ENCODE measurements at regions not wholly inside any gene's neighbourhood (a gene's known extent, or its start where the extent isn't known, plus 50 kb on each side); places are given as distances from the start of the nearest gene placed in this dataset.

GRCh38 chr3:105235221-105235620 is 131.5 kb upstream of the ALCAM start:
- no peak for TF ChIP-seq CTCF (IDR thresholded peaks at IDR 0.05; ENCODE audit: low read depth, low read length, missing control alignments)
- DNase-seq (ENCODE audit: extremely low read depth, low read depth), result no peak
- no peak overlapping the region for H3K4me3 ChIP-seq (replicated peaks; ENCODE audit: low read depth, low read length)

GRCh38 chr3:105235785-105236184 is 130.9 kb upstream of the ALCAM start:
- no peak for DNase-seq (ENCODE audit: extremely low read depth, low read depth)
- TF ChIP-seq CTCF (IDR thresholded peaks at IDR 0.05; ENCODE audit: low read depth, low read length, missing control alignments), result no peak
- no peak overlapping the region for H3K4me3 ChIP-seq (replicated peaks; ENCODE audit: low read depth, low read length)

GRCh38 chr3:105238367-105238766 is 128.3 kb upstream of the ALCAM start:
- no peak overlapping the region for H3K4me3 ChIP-seq (replicated peaks; ENCODE audit: low read depth, low read length)
- TF ChIP-seq CTCF (IDR thresholded peaks at IDR 0.05; ENCODE audit: low read depth, low read length, missing control alignments), result no peak
- no peak for DNase-seq (ENCODE audit: extremely low read depth, low read depth)

- H3K4me3 ChIP-seq (replicated peaks; ENCODE audit: low read depth, low read length), result no peak overlapping the region
- no peak for DNase-seq (ENCODE audit: extremely low read depth, low read depth)
- TF ChIP-seq CTCF (IDR thresholded peaks at IDR 0.05; ENCODE audit: low read depth, low read length, missing control alignments), result no peak
These were observed 123.6 kb upstream of the ALCAM start for GRCh38 chr3:105243076-105243475.

- no peak overlapping the region for H3K4me3 ChIP-seq (replicated peaks; ENCODE audit: low read depth, low read length)
- no peak for DNase-seq (ENCODE audit: extremely low read depth, low read depth)
- no peak for TF ChIP-seq CTCF (IDR thresholded peaks at IDR 0.05; ENCODE audit: low read depth, low read length, missing control alignments)
These were observed 120.2 kb upstream of the ALCAM start for GRCh38 chr3:105246536-105246935.

- H3K4me3 ChIP-seq (replicated peaks; ENCODE audit: low read depth, low read length), result no peak overlapping the region
- TF ChIP-seq CTCF (IDR thresholded peaks at IDR 0.05; ENCODE audit: low read depth, low read length, missing control alignments), result no peak
- DNase-seq (ENCODE audit: extremely low read depth, low read depth), result no peak
These were observed 113.5 kb upstream of the ALCAM start for GRCh38 chr3:105253225-105253624.

GRCh38 chr3:105254154-105254553 is 112.6 kb upstream of the ALCAM start:
- DNase-seq (ENCODE audit: extremely low read depth, low read depth), result no peak
- H3K4me3 ChIP-seq (replicated peaks; ENCODE audit: low read depth, low read length), result no peak overlapping the region
- no peak for TF ChIP-seq CTCF (IDR thresholded peaks at IDR 0.05; ENCODE audit: low read depth, low read length, missing control alignments)

Data from HFF-Myc (cell line).